WTC11 (cell line): ENCODE measurements at regions not wholly inside any gene's neighbourhood (a gene's known extent, or its start where the extent isn't known, plus 50 kb on each side); places are given as distances from the start of the nearest gene placed in this dataset.

Source experiments
- CTCF ChIP-seq: fragments of 200-600 bp; IDR thresholded peaks from 2 replicates; pipeline ENCODE4 v1.8.0; 2022; ENCODE audit warnings: antibody characterized with exemption
- GRHL2 ChIP-seq: fragments of 250-450 bp; sonication (Bioruptor Pico); IDR thresholded peaks from 2 replicates; pipeline ENCODE4 v1.8.0; 2022; ENCODE audit warnings: mild to moderate bottlenecking, moderate library complexity; ENCODE audit not compliant: insufficient replicate concordance, severe bottlenecking
- ZNF671 ChIP-seq: fragments of 250-450 bp; sonication (Bioruptor Pico); IDR thresholded peaks from 2 replicates; pipeline ENCODE4 v1.8.0; 2021; ENCODE audit warnings: mild to moderate bottlenecking

- no peak for TF ChIP-seq CTCF
- no peak for TF ChIP-seq ZNF671 (CRISPR knock-in tag)
- TF ChIP-seq GRHL2 (CRISPR knock-in tag): no peak
Measured at GRCh38 chr2:239893236-239893515, 132.0 kb downstream of the NDUFA10 start.
